B cell (primary cell): ENCODE measurements at regions not wholly inside any gene's neighbourhood (a gene's known extent, or its start where the extent isn't known, plus 50 kb on each side); places are given as distances from the start of the nearest gene placed in this dataset.

ENCODE experiments used
- ATAC-seq: fragments of 200-7000 bp; cut with Tn5 transposase; one replicate; pipeline ENCODE4 v1.10.0; 2021; ENCODE audit warnings: low read depth, mild to moderate bottlenecking, moderate number of reproducible peaks, moderate library complexity
- CTCF ChIA-PET: fragments of 350-600 bp; sonication (Branson Sonifier 250); formaldehyde crosslinking; loops from one replicate; lab custom pipeline; 2021; ENCODE audit warnings: antibody characterized with exemption, inconsistent platforms; lab: Charles Lee
- POLR2A ChIA-PET: fragments of 350-600 bp; sonication (Branson Sonifier 250); formaldehyde crosslinking; loops from one replicate; lab custom pipeline; 2021; ENCODE audit warnings: antibody characterized with exemption; lab: Charles Lee
- DNase-seq: peaks from one replicate; pipeline ENCODE4 v3.0.0; 2013
- H2AFZ ChIP-seq: 2 replicates; pipeline ENCODE4 v1.6.1; 2012; ENCODE audit warnings: mild to moderate bottlenecking, low read depth, low read length; ENCODE audit not compliant: insufficient read depth, poor library complexity, severe bottlenecking
- H3K27ac ChIP-seq, 2 donors: 1 replicate in 1 of 2; 2 replicates in 1 of 2; pipeline ENCODE4 v1.5.1; 2012 to 2013; ENCODE audit warnings: low read length in 2 of 2, mild to moderate bottlenecking in 2 of 2, moderate library complexity in 1 of 2
- H3K27me3 ChIP-seq, 4 experiments: fragments of 200-600 bp in 1 of 4; sonication (generic) in 1 of 4; replicated peaks in 1 of 4; 1 replicate in 2 of 4; 2 replicates in 2 of 4; pipeline versions ENCODE4 v1.6.1 to v1.7.0; 2013 to 2016; ENCODE audit warnings: low read length in 3 of 4, mild to moderate bottlenecking in 2 of 4, mixed read lengths in 1 of 4, moderate library complexity in 1 of 4; ENCODE audit not compliant: insufficient read depth in 4 of 4, control insufficient read depth in 3 of 4; ENCODE audit errors: control extremely low read depth in 1 of 4
- H3K36me3 ChIP-seq, 2 experiments: replicated peaks in 1 of 2; 1 replicate in 1 of 2; 2 replicates in 1 of 2; pipeline versions ENCODE4 v1.6.1 to v1.7.1; 2013; ENCODE audit warnings: low read length in 1 of 2; ENCODE audit not compliant: insufficient read depth in 2 of 2, control insufficient read depth in 1 of 2; ENCODE audit errors: control extremely low read depth in 1 of 2, extremely low read depth in 1 of 2
- H3K4me1 ChIP-seq, 2 donors: fragments of 200-600 bp in 1 of 2; sonication (generic) in 1 of 2; 1 replicate in 1 of 2; 2 replicates in 1 of 2; pipeline versions ENCODE4 v1.5.1 to v1.6.1; 2013 to 2017; ENCODE audit warnings: low read length in 2 of 2; ENCODE audit not compliant: control insufficient read depth in 2 of 2, insufficient read depth in 2 of 2
- H3K4me2 ChIP-seq: replicated peaks from 2 replicates; pipeline ENCODE3; 2012; ENCODE audit warnings: mild to moderate bottlenecking, low read depth, low read length; ENCODE audit not compliant: poor library complexity, severe bottlenecking
- H3K4me3 ChIP-seq, 5 experiments: fragments of 200-600 bp in 1 of 5; sonication (generic) in 1 of 5; 1 replicate in 3 of 5; 2 replicates in 2 of 5; pipeline versions ENCODE4 v1.5.1 to v1.7.0; 2011 to 2016; ENCODE audit warnings: low read length in 4 of 5, mild to moderate bottlenecking in 4 of 5, low read depth in 2 of 5, control low read depth in 1 of 5, moderate library complexity in 1 of 5; ENCODE audit not compliant: insufficient read depth in 1 of 5; ENCODE audit errors: control extremely low read depth in 1 of 5, extremely low read depth in 1 of 5
- H3K79me2 ChIP-seq: fragments of 200-600 bp; sonication (generic); one replicate; pipeline ENCODE4 v1.6.0; 2016; ENCODE audit warnings: low read length; ENCODE audit not compliant: control insufficient read depth, insufficient read depth
- H3K9ac ChIP-seq: fragments of 200-600 bp; sonication (generic); 2 replicates; pipeline ENCODE4 v1.6.1; 2017; ENCODE audit warnings: mild to moderate bottlenecking, low read length, moderate library complexity
- H3K9me3 ChIP-seq, 3 donors: one replicate each; pipeline versions ENCODE4 v1.6.1 to v1.7.1; 2013; ENCODE audit warnings: low read length in 2 of 3; ENCODE audit not compliant: control insufficient read depth in 2 of 3, insufficient read depth in 1 of 3; ENCODE audit errors: control extremely low read depth in 1 of 3
- H4K20me1 ChIP-seq: 2 replicates; pipeline ENCODE4 v1.6.0; 2012; ENCODE audit warnings: mild to moderate bottlenecking, low read length; ENCODE audit not compliant: insufficient read depth, control insufficient read depth, poor library complexity, severe bottlenecking
- H3K27ac Mint-ChIP-seq: one replicate; pipeline ENCODE4 v1.8.0; 2021; ENCODE audit warnings: mixed read lengths
- H3K27me3 Mint-ChIP-seq: one replicate; pipeline ENCODE4 v1.8.0; 2021; ENCODE audit warnings: mixed read lengths
- H3K4me1 Mint-ChIP-seq: one replicate; pipeline ENCODE4 v1.8.0; 2021; ENCODE audit warnings: mixed read lengths
- H3K4me3 Mint-ChIP-seq: one replicate; pipeline ENCODE4 v1.8.0; 2021; ENCODE audit warnings: mixed read lengths
- H3K9me3 Mint-ChIP-seq: one replicate; pipeline ENCODE4 v1.8.0; 2022; ENCODE audit warnings: mixed read lengths; ENCODE audit not compliant: insufficient read depth
- EZH2 ChIP-seq: IDR thresholded peaks from 2 replicates; pipeline ENCODE4 v1.6.1; 2012; ENCODE audit warnings: borderline replicate concordance, low read depth, mild to moderate bottlenecking, moderate library complexity, low read length; ENCODE audit not compliant: insufficient read depth, poor library complexity, severe bottlenecking
- WGBS: methylation state at CpG from one replicate; pipeline ENCODE4 v1.1.5; 2013; ENCODE audit warnings: missing lambda C conversion rate; ENCODE audit not compliant: insufficient coverage; 5-methylcytosine and 5-hydroxymethylcytosine counted together
- intact Hi-C: fragments of 100-400 bp; cut with micrococcal nuclease; formaldehyde crosslinking; loops from one replicate; pipeline ENCODE4 v1.10.0; 2022
- TF ChIP-seq, protein P1 (sequence below): fragments of 200-600 bp; IDR thresholded peaks from one replicate; pipeline ENCODE4 v1.8.0; 2022; ENCODE audit warnings: antibody characterized with exemption, mild to moderate bottlenecking

DNA sequence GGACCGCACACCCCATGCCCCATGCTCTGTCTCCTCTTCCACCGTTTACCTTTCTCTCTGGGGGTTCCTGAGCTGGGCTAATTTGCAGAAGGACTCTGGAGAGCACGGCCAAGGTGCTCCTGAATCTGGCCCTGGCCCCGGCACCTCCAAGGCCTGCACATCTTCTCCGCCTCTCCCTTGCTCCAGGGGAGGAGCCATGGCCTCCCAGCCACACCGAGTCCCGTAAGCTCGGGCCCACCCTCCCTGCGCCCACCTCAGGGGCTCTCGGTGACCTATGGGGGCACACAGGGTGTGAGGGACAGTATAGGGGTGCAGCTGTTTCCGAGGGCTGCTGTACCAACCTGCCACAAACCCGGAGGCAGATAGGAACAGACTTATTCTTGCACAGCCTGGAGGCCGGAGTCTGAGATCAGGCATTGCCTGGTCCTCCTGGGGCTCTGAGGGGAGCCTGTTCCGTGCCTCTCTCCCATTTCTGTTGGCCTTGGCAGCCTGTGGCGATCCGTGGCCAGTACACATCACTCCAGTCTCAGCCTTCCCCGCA is 127.3 kb upstream of the GPC1 start:
- Mint-ChIP-seq H3K27ac (no peak overlapping the region), H3K9me3 (no peaks in the 10 kb centered on the region), H3K4me3 (no peak overlapping the region), H3K27me3 (peaks cover 16% of the 10 kb centered on the region), H3K4me1 (no peaks in the 10 kb centered on the region)
- no peak overlapping the region for H3K27ac ChIP-seq
- ATAC-seq (no peak), DNase-seq (no peak)
- 89% methylated on average over 16 of the region's 17 CpGs for WGBS
- no peak overlapping the region for H3K9ac ChIP-seq
- H3K79me2 ChIP-seq: no peaks in the 10 kb centered on the region
- ChIA-PET POLR2A (no interaction called here), CTCF (no interaction called here)
- peaks cover 0 to 3% (median 0%) of the 10 kb centered on the region in 4 experiments for H3K27me3 ChIP-seq
- H2AFZ ChIP-seq: no peak overlapping the region
- no peaks in the 10 kb centered on the region for H3K4me1 ChIP-seq
- no peak overlapping the region for H3K4me3 ChIP-seq
- intact Hi-C loops: no loop called here
- peaks cover 0 to 4% (median 0%) of the 10 kb centered on the region in 3 donors for H3K9me3 ChIP-seq
- no peaks in the 10 kb centered on the region for H4K20me1 ChIP-seq
- H3K4me2 ChIP-seq: no peak overlapping the region
- no peaks in the 10 kb centered on the region for H3K36me3 ChIP-seq
- no peak for TF ChIP-seq EZH2
- TF ChIP-seq, protein P1, sequence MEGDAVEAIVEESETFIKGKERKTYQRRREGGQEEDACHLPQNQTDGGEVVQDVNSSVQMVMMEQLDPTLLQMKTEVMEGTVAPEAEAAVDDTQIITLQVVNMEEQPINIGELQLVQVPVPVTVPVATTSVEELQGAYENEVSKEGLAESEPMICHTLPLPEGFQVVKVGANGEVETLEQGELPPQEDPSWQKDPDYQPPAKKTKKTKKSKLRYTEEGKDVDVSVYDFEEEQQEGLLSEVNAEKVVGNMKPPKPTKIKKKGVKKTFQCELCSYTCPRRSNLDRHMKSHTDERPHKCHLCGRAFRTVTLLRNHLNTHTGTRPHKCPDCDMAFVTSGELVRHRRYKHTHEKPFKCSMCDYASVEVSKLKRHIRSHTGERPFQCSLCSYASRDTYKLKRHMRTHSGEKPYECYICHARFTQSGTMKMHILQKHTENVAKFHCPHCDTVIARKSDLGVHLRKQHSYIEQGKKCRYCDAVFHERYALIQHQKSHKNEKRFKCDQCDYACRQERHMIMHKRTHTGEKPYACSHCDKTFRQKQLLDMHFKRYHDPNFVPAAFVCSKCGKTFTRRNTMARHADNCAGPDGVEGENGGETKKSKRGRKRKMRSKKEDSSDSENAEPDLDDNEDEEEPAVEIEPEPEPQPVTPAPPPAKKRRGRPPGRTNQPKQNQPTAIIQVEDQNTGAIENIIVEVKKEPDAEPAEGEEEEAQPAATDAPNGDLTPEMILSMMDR: no peak

DNA sequence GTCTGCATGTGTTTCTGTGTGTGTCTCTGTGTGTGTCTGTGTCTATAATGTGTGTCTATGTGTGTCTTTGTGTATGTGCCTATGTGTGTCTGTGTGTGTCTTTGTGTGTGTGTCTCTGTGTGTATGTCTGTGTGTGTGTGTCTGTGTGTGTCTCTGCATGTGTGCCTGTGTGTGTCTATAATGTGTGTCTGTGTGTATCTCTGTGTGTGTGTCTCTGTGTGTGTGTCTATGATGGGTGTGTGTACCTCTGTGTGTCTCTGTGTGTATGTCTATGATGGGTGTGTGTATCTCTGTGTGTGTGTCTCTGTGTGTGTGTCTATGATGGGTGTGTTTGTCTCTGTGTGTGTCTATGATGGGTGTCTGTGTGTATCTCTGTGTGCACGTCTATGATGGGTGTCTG is 126.2 kb upstream of the GPC1 start:
- Histone ChIP-seq H4K20me1 (no peaks in the 10 kb centered on the region), H3K27me3 (peaks cover 0 to 3% (median 0%) of the 10 kb centered on the region in 4 experiments), H2AFZ (no peak overlapping the region), H3K27ac (no peak overlapping the region), H3K4me3 (no peak overlapping the region), H3K4me2 (no peak overlapping the region), H3K4me1 (no peaks in the 10 kb centered on the region), H3K79me2 (no peaks in the 10 kb centered on the region), H3K9me3 (peaks cover 0 to 4% (median 0%) of the 10 kb centered on the region in 3 donors), H3K9ac (no peak overlapping the region), H3K36me3 (no peaks in the 10 kb centered on the region)
- ChIA-PET POLR2A (no interaction called here), CTCF (no interaction called here)
- H3K9me3 Mint-ChIP-seq: no peaks in the 10 kb centered on the region
- intact Hi-C loops: no loop called here
- no peak overlapping the region for H3K4me3 Mint-ChIP-seq
- ATAC-seq: no peak
- H3K27me3 Mint-ChIP-seq: peaks cover 11% of the 10 kb centered on the region
- no peak overlapping the region for H3K27ac Mint-ChIP-seq
- no peak for DNase-seq
- 93% methylated on average over 1 of the region's 1 CpG for WGBS
- TF ChIP-seq EZH2: no peak
- TF ChIP-seq, protein P1: no peak
- no peaks in the 10 kb centered on the region for H3K4me1 Mint-ChIP-seq
